Upper lobe of left lung (tissue), 4 donors: ENCODE measurements at regions not wholly inside any gene's neighbourhood (a gene's known extent, or its start where the extent isn't known, plus 50 kb on each side); places are given as distances from the start of the nearest gene placed in this dataset.

Source experiments
- POLR2A ChIP-seq, 4 donors: fragments of 450-650 bp; IDR thresholded peaks; one replicate each; pipeline ENCODE4 v1.5.1; 2016 to 2017; ENCODE audit warnings: antibody characterized with exemption in 4 of 4, mild to moderate bottlenecking in 2 of 4
- POLR2AphosphoS5 ChIP-seq, 2 donors: sonication (generic); formaldehyde crosslinking; IDR thresholded peaks; one replicate each; pipeline ENCODE4 v1.5.1; 2017; ENCODE audit warnings: antibody characterized with exemption in 2 of 2
- TF ChIP-seq, protein P1 (sequence below), 6 experiments: fragments of 450-650 bp in 4 of 6; fragments of 200-600 bp in 2 of 6; sonication (generic) in 2 of 6; IDR thresholded peaks; one replicate each; pipeline ENCODE4 v1.5.1; 2016 to 2019; ENCODE audit warnings: antibody characterized with exemption in 6 of 6

DNA sequence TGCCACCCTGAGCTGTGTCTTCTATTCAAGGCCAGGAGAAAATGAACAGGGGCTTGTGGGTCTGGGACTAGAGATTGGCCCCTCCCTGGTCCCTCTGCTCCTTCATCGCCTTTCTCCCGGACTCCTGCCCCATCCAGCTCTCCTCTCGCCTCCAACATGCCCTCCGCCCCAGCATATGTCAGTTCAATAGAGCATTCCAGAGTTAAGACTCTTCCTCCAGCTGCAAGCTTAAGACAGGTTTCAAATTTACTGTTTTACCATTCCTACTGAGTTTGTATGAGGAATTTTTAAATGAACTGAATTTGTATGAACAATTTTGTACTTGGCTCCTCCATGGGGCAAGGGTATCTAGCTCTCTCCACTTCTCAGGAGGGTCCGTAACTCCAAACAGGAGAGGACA, 195.6 kb downstream of the TBC1D2B start:
- TF ChIP-seq, protein P1, sequence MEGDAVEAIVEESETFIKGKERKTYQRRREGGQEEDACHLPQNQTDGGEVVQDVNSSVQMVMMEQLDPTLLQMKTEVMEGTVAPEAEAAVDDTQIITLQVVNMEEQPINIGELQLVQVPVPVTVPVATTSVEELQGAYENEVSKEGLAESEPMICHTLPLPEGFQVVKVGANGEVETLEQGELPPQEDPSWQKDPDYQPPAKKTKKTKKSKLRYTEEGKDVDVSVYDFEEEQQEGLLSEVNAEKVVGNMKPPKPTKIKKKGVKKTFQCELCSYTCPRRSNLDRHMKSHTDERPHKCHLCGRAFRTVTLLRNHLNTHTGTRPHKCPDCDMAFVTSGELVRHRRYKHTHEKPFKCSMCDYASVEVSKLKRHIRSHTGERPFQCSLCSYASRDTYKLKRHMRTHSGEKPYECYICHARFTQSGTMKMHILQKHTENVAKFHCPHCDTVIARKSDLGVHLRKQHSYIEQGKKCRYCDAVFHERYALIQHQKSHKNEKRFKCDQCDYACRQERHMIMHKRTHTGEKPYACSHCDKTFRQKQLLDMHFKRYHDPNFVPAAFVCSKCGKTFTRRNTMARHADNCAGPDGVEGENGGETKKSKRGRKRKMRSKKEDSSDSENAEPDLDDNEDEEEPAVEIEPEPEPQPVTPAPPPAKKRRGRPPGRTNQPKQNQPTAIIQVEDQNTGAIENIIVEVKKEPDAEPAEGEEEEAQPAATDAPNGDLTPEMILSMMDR (IDR thresholded peaks at IDR 0.05): no peak
- no peak for TF ChIP-seq POLR2A (IDR thresholded peaks at IDR 0.05)
- no peak for TF ChIP-seq POLR2AphosphoS5 (IDR thresholded peaks at IDR 0.05)
